Stimulated activated CD4-positive, alpha-beta T cell treated with anti-CD3 and anti-CD28 coated beads, TNF-alpha, amount 100 ng/mL, for 48 hours (primary cell): ENCODE measurements at regions not wholly inside any gene's neighbourhood (a gene's known extent, or its start where the extent isn't known, plus 50 kb on each side); places are given as distances from the start of the nearest gene placed in this dataset.
A peak's percentile ranks its signal among the peaks of the same experiment; 100 is the strongest.
"Not testable (repeated sequence)": the region's sequence is repeated elsewhere in the genome, so short reads cannot be mapped to it uniquely, and the experiment has no call there.

ENCODE experiments used
- DNase-seq, 3 donors: peaks; one replicate each; pipeline ENCODE4 v3.0.0-alpha.2; 2020; ENCODE audit warnings: low read depth in 3 of 3

GRCh38 chr9:104980039-104980654 lies 52.2 kb upstream of the ABCA1 start:
- no peak for DNase-seq

GRCh38 chr9:104981543-104982129 lies 53.7 kb upstream of the ABCA1 start:
- no peak for DNase-seq

- DNase-seq = no peak
Measured at GRCh38 chr9:104982543-104982942, 54.6 kb upstream of the ABCA1 start.

- no peak for DNase-seq
Measured at GRCh38 chr9:104983491-104983890, 55.5 kb upstream of the ABCA1 start.

GRCh38 chr9:104984121-104984520 lies 56.2 kb upstream of the ABCA1 start:
- DNase-seq = no peak

GRCh38 chr9:104984542-104984941 lies 56.6 kb upstream of the ABCA1 start:
- DNase-seq = no peak

- no peak for DNase-seq
Measured at GRCh38 chr9:104984948-104985347, 57.0 kb upstream of the ABCA1 start.

GRCh38 chr9:104986096-104986495 lies 58.1 kb upstream of the ABCA1 start:
- no peak for DNase-seq

GRCh38 chr9:104987743-104988142 lies 59.8 kb upstream of the ABCA1 start:
- no peak for DNase-seq

- DNase-seq = no peak
Measured at GRCh38 chr9:104988539-104988938, 60.6 kb upstream of the ABCA1 start.

- peak; percentile 62 to 80 (median 70) for DNase-seq
Measured at GRCh38 chr9:104991144-104991953, 63.4 kb upstream of the ABCA1 start.

- no peak for DNase-seq
Measured at GRCh38 chr9:104992659-104993058, 64.7 kb upstream of the ABCA1 start.

GRCh38 chr9:104993291-104993963 lies 65.5 kb upstream of the ABCA1 start:
- no peak for DNase-seq

- no peak for DNase-seq
Measured at GRCh38 chr9:104997536-104997935, 69.6 kb upstream of the ABCA1 start.

- no peak for DNase-seq
Measured at GRCh38 chr9:104999136-104999535, 71.2 kb upstream of the ABCA1 start.

- not testable (repeated sequence) for DNase-seq
Measured at GRCh38 chr9:105000529-105000928, 72.6 kb upstream of the ABCA1 start.

- no peak for DNase-seq
Measured at GRCh38 chr9:105004466-105005090, 76.6 kb upstream of the ABCA1 start.

- DNase-seq = no peak
Measured at GRCh38 chr9:105005186-105005585, 77.2 kb upstream of the ABCA1 start.

GRCh38 chr9:105006514-105006913 lies 78.6 kb upstream of the ABCA1 start:
- DNase-seq = no peak

- DNase-seq = no peak
Measured at GRCh38 chr9:105007143-105007542, 79.2 kb upstream of the ABCA1 start.

- not testable (repeated sequence) for DNase-seq
Measured at GRCh38 chr9:105010089-105010488, 82.1 kb upstream of the ABCA1 start.

GRCh38 chr9:105021917-105022316 lies 94.0 kb upstream of the ABCA1 start:
- DNase-seq = no peak
